H9 (cell line): ENCODE measurements at regions not wholly inside any gene's neighbourhood (a gene's known extent, or its start where the extent isn't known, plus 50 kb on each side); places are given as distances from the start of the nearest gene placed in this dataset.

Experiments
- DNase-seq: peaks from one replicate; pipeline ENCODE4 v3.0.0-alpha.2; 2017
- H2AFZ ChIP-seq: one replicate; pipeline ENCODE4 v1.6.1; 2013; ENCODE audit warnings: mild to moderate bottlenecking, low read length, control low read depth, moderate library complexity
- H2AK5ac ChIP-seq: 2 replicates; pipeline ENCODE4 v1.6.1; 2013; ENCODE audit warnings: low read length, control low read depth, mixed read lengths; ENCODE audit not compliant: insufficient read length
- H2BK120ac ChIP-seq: one replicate; pipeline ENCODE4 v1.6.1; 2013; ENCODE audit warnings: low read depth, mild to moderate bottlenecking, low read length, control low read depth, inconsistent platforms; ENCODE audit not compliant: poor library complexity, severe bottlenecking
- H2BK12ac ChIP-seq: 2 replicates; pipeline ENCODE4 v1.6.1; 2013; ENCODE audit warnings: low read length, control low read depth, mixed read lengths, low read depth; ENCODE audit not compliant: insufficient read length
- H2BK15ac ChIP-seq: 2 replicates; pipeline ENCODE4 v1.6.1; 2013; ENCODE audit warnings: low read depth, low read length, control low read depth
- H2BK20ac ChIP-seq: one replicate; pipeline ENCODE4 v1.6.1; 2013; ENCODE audit warnings: low read depth, mild to moderate bottlenecking, low read length, control low read depth, inconsistent platforms; ENCODE audit not compliant: poor library complexity, severe bottlenecking
- H2BK5ac ChIP-seq: 2 replicates; pipeline ENCODE4 v1.6.1; 2013; ENCODE audit warnings: low read length, control low read depth, mixed read lengths; ENCODE audit not compliant: insufficient read length
- H3K14ac ChIP-seq: 2 replicates; pipeline ENCODE4 v1.6.1; 2013; ENCODE audit warnings: low read length, control low read depth; ENCODE audit not compliant: insufficient read depth
- H3K18ac ChIP-seq: 2 replicates; pipeline ENCODE4 v1.6.1; 2013; ENCODE audit warnings: low read depth, mild to moderate bottlenecking, mixed read lengths, low read length, control low read depth; ENCODE audit not compliant: insufficient read length
- H3K23ac ChIP-seq: 2 replicates; pipeline ENCODE4 v1.6.1; 2013; ENCODE audit warnings: low read length, control low read depth, mixed read lengths, low read depth; ENCODE audit not compliant: insufficient read length
- H3K23me2 ChIP-seq: 2 replicates; pipeline ENCODE4 v1.6.1; 2013; ENCODE audit warnings: low read depth, mild to moderate bottlenecking, mixed read lengths, low read length, control low read depth; ENCODE audit not compliant: insufficient read length, poor library complexity, severe bottlenecking
- H3K27ac ChIP-seq: 2 replicates; pipeline ENCODE4 v1.5.1; 2013; ENCODE audit warnings: low read length, control low read depth, mixed read lengths, low read depth; ENCODE audit not compliant: insufficient read length
- H3K27me3 ChIP-seq: 2 replicates; pipeline ENCODE4 v1.6.1; 2013; ENCODE audit warnings: low read length, control low read depth, inconsistent platforms; ENCODE audit not compliant: insufficient read depth
- H3K4ac ChIP-seq: 2 replicates; pipeline ENCODE4 v1.6.1; 2013; ENCODE audit warnings: low read depth, mild to moderate bottlenecking, control low read depth, inconsistent platforms, low read length, moderate library complexity
- H3K4me1 ChIP-seq: 2 replicates; pipeline ENCODE4 v1.6.1; 2013; ENCODE audit warnings: low read length, control low read depth, inconsistent platforms; ENCODE audit not compliant: insufficient read depth
- H3K4me2 ChIP-seq: 2 replicates; pipeline ENCODE4 v1.6.1; 2013; ENCODE audit warnings: low read length, control low read depth, mixed read lengths; ENCODE audit not compliant: insufficient read length, insufficient read depth
- H3K56ac ChIP-seq: 2 replicates; pipeline ENCODE4 v1.6.1; 2013; ENCODE audit warnings: low read depth, mild to moderate bottlenecking, mixed read lengths, low read length, control low read depth; ENCODE audit not compliant: insufficient read length
- H3K79me1 ChIP-seq: 2 replicates; pipeline ENCODE4 v1.6.1; 2013; ENCODE audit warnings: low read depth, mild to moderate bottlenecking, moderate library complexity, low read length, control low read depth, inconsistent platforms; ENCODE audit not compliant: insufficient read depth, poor library complexity, severe bottlenecking
- H3K79me2 ChIP-seq: 2 replicates; pipeline ENCODE4 v1.6.1; 2013; ENCODE audit warnings: low read length, control low read depth, inconsistent platforms; ENCODE audit not compliant: insufficient read depth
- H3K9ac ChIP-seq: 2 replicates; pipeline ENCODE4 v1.6.1; 2013; ENCODE audit warnings: low read length, control low read depth, mixed read lengths; ENCODE audit not compliant: insufficient read length; ENCODE audit errors: extremely low read depth
- H3K9me3 ChIP-seq: one replicate; pipeline ENCODE4 v1.6.1; 2013; ENCODE audit warnings: low read depth, low read length, inconsistent platforms; ENCODE audit not compliant: control insufficient read depth
- H3T11ph ChIP-seq: one replicate; pipeline ENCODE4 v1.6.1; 2013; ENCODE audit warnings: mild to moderate bottlenecking, low read length, control low read depth, inconsistent platforms
- H4K20me1 ChIP-seq: one replicate; pipeline ENCODE4 v1.6.1; 2013; ENCODE audit not compliant: control insufficient read depth, insufficient read length, insufficient read depth
- H4K5ac ChIP-seq: 2 replicates; pipeline ENCODE4 v1.6.1; 2013; ENCODE audit warnings: low read depth, mild to moderate bottlenecking, mixed read lengths, low read length, control low read depth; ENCODE audit not compliant: insufficient read length
- H4K8ac ChIP-seq: replicated peaks from 2 replicates; pipeline ENCODE4 v1.6.1; 2013; ENCODE audit warnings: low read length, control low read depth, mixed read lengths, low read depth; ENCODE audit not compliant: insufficient read length
- H4K91ac ChIP-seq: 2 replicates; pipeline ENCODE4 v1.6.1; 2013; ENCODE audit warnings: low read depth, mild to moderate bottlenecking, moderate library complexity, mixed read lengths, low read length, control low read depth; ENCODE audit not compliant: insufficient read length
- H3K27ac Mint-ChIP-seq, 3 experiments: 2 replicates in 2 of 3; 3 replicates in 1 of 3; pipeline ENCODE4 v1.8.0; 2020 to 2021; ENCODE audit warnings: mixed read lengths in 3 of 3, mild to moderate bottlenecking in 1 of 3, moderate library complexity in 1 of 3
- H3K27me3 Mint-ChIP-seq: 2 replicates; pipeline ENCODE4 v1.8.0; 2021; ENCODE audit warnings: low read depth, mild to moderate bottlenecking, moderate library complexity, mixed read lengths
- H3K36me3 Mint-ChIP-seq, 3 experiments: 2 replicates in 2 of 3; 3 replicates in 1 of 3; pipeline ENCODE4 v1.8.0; 2020 to 2021; ENCODE audit warnings: low read depth in 3 of 3, mixed read lengths in 3 of 3; ENCODE audit not compliant: insufficient read depth in 1 of 3
- H3K4me1 Mint-ChIP-seq, 2 experiments: 2 replicates each; pipeline ENCODE4 v1.8.0; 2020; ENCODE audit warnings: mixed read lengths in 2 of 2
- H3K4me3 Mint-ChIP-seq, 2 experiments: 2 replicates in 1 of 2; 3 replicates in 1 of 2; pipeline ENCODE4 v1.8.0; 2020 to 2021; ENCODE audit warnings: mild to moderate bottlenecking in 2 of 2, mixed read lengths in 2 of 2, moderate library complexity in 1 of 2
- H3K9me3 Mint-ChIP-seq, 2 experiments: 2 replicates in 1 of 2; 3 replicates in 1 of 2; pipeline ENCODE4 v1.8.0; 2020; ENCODE audit warnings: mild to moderate bottlenecking in 2 of 2, mixed read lengths in 2 of 2, moderate library complexity in 1 of 2
- WGBS: extraction: QIAGEN DNeasy Blood & Tissue Kit; methylation state at CpG from one replicate; pipeline ENCODE4 v1.1.7; 2013; ENCODE audit warnings: missing lambda C conversion rate, low lambda C conversion rate, mixed read lengths; ENCODE audit not compliant: insufficient read length; ENCODE audit errors: extremely low coverage; 5-methylcytosine and 5-hydroxymethylcytosine counted together
- TF ChIP-seq, protein P1 (sequence below): fragments of 200-600 bp; sonication (generic); conservative IDR thresholded peaks from 3 replicates; pipeline ENCODE4 v1.8.0; 2021; ENCODE audit warnings: antibody characterized with exemption, mild to moderate bottlenecking

DNA sequence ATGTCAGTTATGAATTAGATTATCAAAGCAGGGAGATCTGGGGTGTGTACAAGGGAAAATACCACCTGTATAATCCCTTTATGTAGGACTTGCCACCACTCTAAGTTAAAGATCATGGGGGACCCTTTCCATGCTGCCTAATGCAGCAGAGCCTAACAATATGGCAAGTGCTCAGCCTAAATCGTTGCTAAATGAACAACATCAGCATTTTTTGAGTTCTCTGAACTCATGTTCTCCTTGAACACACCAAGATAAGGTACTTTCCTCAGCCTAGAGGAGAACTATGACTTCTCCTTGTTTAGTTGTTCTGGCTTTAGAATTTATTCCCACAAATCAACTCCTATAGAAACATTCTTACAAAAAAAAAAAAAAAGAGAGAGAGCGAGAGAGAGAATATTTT is 177.0 kb downstream of the DUSP10 start:
- no peak overlapping the region for H3K14ac ChIP-seq
- H2BK120ac ChIP-seq, result no peak overlapping the region
- no peak overlapping the region for H3K23ac ChIP-seq
- H4K5ac ChIP-seq, result no peak overlapping the region
- no peak overlapping the region for H3K4me3 Mint-ChIP-seq
- no peak for DNase-seq
- no peaks in the 10 kb centered on the region for H3K27me3 Mint-ChIP-seq
- no peaks in the 10 kb centered on the region for H3K36me3 Mint-ChIP-seq
- H3K4me1 Mint-ChIP-seq, result peaks cover 9% of the 10 kb centered on the region in 2 experiments; a peak in 3 of 4 replicates
- H3K56ac ChIP-seq, result no peak overlapping the region
- TF ChIP-seq, protein P1, sequence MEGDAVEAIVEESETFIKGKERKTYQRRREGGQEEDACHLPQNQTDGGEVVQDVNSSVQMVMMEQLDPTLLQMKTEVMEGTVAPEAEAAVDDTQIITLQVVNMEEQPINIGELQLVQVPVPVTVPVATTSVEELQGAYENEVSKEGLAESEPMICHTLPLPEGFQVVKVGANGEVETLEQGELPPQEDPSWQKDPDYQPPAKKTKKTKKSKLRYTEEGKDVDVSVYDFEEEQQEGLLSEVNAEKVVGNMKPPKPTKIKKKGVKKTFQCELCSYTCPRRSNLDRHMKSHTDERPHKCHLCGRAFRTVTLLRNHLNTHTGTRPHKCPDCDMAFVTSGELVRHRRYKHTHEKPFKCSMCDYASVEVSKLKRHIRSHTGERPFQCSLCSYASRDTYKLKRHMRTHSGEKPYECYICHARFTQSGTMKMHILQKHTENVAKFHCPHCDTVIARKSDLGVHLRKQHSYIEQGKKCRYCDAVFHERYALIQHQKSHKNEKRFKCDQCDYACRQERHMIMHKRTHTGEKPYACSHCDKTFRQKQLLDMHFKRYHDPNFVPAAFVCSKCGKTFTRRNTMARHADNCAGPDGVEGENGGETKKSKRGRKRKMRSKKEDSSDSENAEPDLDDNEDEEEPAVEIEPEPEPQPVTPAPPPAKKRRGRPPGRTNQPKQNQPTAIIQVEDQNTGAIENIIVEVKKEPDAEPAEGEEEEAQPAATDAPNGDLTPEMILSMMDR, result no peak
- no peak overlapping the region for H3K18ac ChIP-seq
- no peaks in the 10 kb centered on the region for H3K79me1 ChIP-seq
- no peak overlapping the region for H2AK5ac ChIP-seq
- H4K20me1 ChIP-seq, result no peaks in the 10 kb centered on the region
- H3K4ac ChIP-seq, result no peak overlapping the region
- H3T11ph ChIP-seq, result no peak overlapping the region
- no peaks in the 10 kb centered on the region for H3K9me3 Mint-ChIP-seq
- no peak overlapping the region for H3K9ac ChIP-seq
- no peak overlapping the region for H2BK20ac ChIP-seq
- H2BK12ac ChIP-seq, result no peak overlapping the region
- H3K27me3 ChIP-seq, result no peaks in the 10 kb centered on the region
- H3K27ac Mint-ChIP-seq, result no peak overlapping the region
- H3K23me2 ChIP-seq, result no peaks in the 10 kb centered on the region
- no peaks in the 10 kb centered on the region for H3K9me3 ChIP-seq
- H2BK15ac ChIP-seq, result no peak overlapping the region
- H4K91ac ChIP-seq, result no peak overlapping the region
- H3K4me2 ChIP-seq, result no peak overlapping the region
- H3K79me2 ChIP-seq, result no peaks in the 10 kb centered on the region
- no peak overlapping the region for H2AFZ ChIP-seq
- H4K8ac ChIP-seq, result no peak overlapping the region
- H3K27ac ChIP-seq, result no peak overlapping the region
- no peak overlapping the region for H2BK5ac ChIP-seq
- WGBS, result no CpG with 5 or more reads among the region's 2 CpGs
- H3K4me1 ChIP-seq, result peaks cover 3% of the 10 kb centered on the region; the same call in 1 of the 2 replicates
